Kidney epithelial cell (primary cell): ENCODE measurements at regions not wholly inside any gene's neighbourhood (a gene's known extent, or its start where the extent isn't known, plus 50 kb on each side); places are given as distances from the start of the nearest gene placed in this dataset.

Source experiments
- DNase-seq: peaks from one replicate; pipeline ENCODE4 v3.0.0-alpha.2; 2010; ENCODE audit warnings: low read depth
- H3K27me3 ChIP-seq: 2 replicates; pipeline ENCODE4 v1.6.0; 2011; ENCODE audit warnings: low read length; ENCODE audit not compliant: control insufficient read depth, insufficient read depth
- H3K36me3 ChIP-seq: 2 replicates; pipeline ENCODE4 v1.5.1; 2011; ENCODE audit warnings: low read length; ENCODE audit not compliant: control insufficient read depth, insufficient read depth
- H3K4me3 ChIP-seq: 2 replicates; pipeline ENCODE4 v1.5.1; 2011; ENCODE audit warnings: low read depth, mild to moderate bottlenecking, control low read depth, low read length
- CTCF ChIP-seq: IDR thresholded peaks from 2 replicates; pipeline ENCODE4 v1.5.1; 2011; ENCODE audit warnings: mild to moderate bottlenecking, moderate library complexity, low read length, control low read depth, inconsistent platforms; ENCODE audit not compliant: insufficient read depth, poor library complexity, severe bottlenecking

GRCh38 chr2:83234246-83234645 is 1224.8 kb downstream of the SUCLG1 start:
- no peak for TF ChIP-seq CTCF
- no peak for DNase-seq
- H3K4me3 ChIP-seq, result no peak overlapping the region
- H3K36me3 ChIP-seq, result no peaks in the 10 kb centered on the region
- no peaks in the 10 kb centered on the region for H3K27me3 ChIP-seq

GRCh38 chr2:83233781-83234180 is 1225.3 kb downstream of the SUCLG1 start:
- no peak for TF ChIP-seq CTCF
- no peaks in the 10 kb centered on the region for H3K27me3 ChIP-seq
- H3K36me3 ChIP-seq, result no peaks in the 10 kb centered on the region
- no peak overlapping the region for H3K4me3 ChIP-seq
- DNase-seq, result no peak

GRCh38 chr2:83233326-83233725 is 1225.8 kb downstream of the SUCLG1 start:
- H3K4me3 ChIP-seq, result no peak overlapping the region
- H3K27me3 ChIP-seq, result no peaks in the 10 kb centered on the region
- no peaks in the 10 kb centered on the region for H3K36me3 ChIP-seq
- TF ChIP-seq CTCF, result no peak
- DNase-seq, result no peak

- Histone ChIP-seq H3K27me3 (no peaks in the 10 kb centered on the region), H3K36me3 (no peaks in the 10 kb centered on the region), H3K4me3 (no peak overlapping the region)
- DNase-seq, result no peak
- no peak for TF ChIP-seq CTCF
Observed at GRCh38 chr2:83229443-83229842, 1229.6 kb downstream of the SUCLG1 start.

- Histone ChIP-seq H3K27me3 (no peaks in the 10 kb centered on the region), H3K4me3 (no peak overlapping the region), H3K36me3 (no peaks in the 10 kb centered on the region)
- TF ChIP-seq CTCF, result no peak
- DNase-seq, result no peak
Observed at GRCh38 chr2:83224591-83225200, 1234.4 kb downstream of the SUCLG1 start.

GRCh38 chr2:83221258-83221657 is 1237.8 kb downstream of the SUCLG1 start:
- no peak for DNase-seq
- no peak for TF ChIP-seq CTCF
- Histone ChIP-seq H3K36me3 (no peaks in the 10 kb centered on the region), H3K27me3 (no peaks in the 10 kb centered on the region), H3K4me3 (no peak overlapping the region)
